Astrocyte (in vitro differentiated cells and primary cell): ENCODE measurements at regions not wholly inside any gene's neighbourhood (a gene's known extent, or its start where the extent isn't known, plus 50 kb on each side); places are given as distances from the start of the nearest gene placed in this dataset.

Experiments
- CTCF ChIP-seq: IDR thresholded peaks from 2 replicates; pipeline ENCODE4 v1.5.1; 2011; ENCODE audit warnings: low read depth, mild to moderate bottlenecking, inconsistent platforms, low read length, moderate library complexity; ENCODE audit not compliant: insufficient read depth
- EZH2 ChIP-seq: IDR thresholded peaks from 2 replicates; pipeline ENCODE4 v1.6.1; 2012; ENCODE audit warnings: mild to moderate bottlenecking, low read length, inconsistent platforms; ENCODE audit not compliant: insufficient read depth

- TF ChIP-seq CTCF (no peak), EZH2 (no peak)
These were observed 442.9 kb downstream of the SUCLG1 start for GRCh38 chr2:84016183-84016582.
